ENCODE measurements at regions not wholly inside any gene's neighbourhood (a gene's known extent, or its start where the extent isn't known, plus 50 kb on each side); places are given as distances from the start of the nearest gene placed in this dataset.

- TF ChIP-seq CTCF (IDR thresholded peaks at IDR 0.05; ENCODE audit: insufficient read depth, low read length) (no peak), REST (IDR thresholded peaks at IDR 0.05; ENCODE audit: insufficient replicate concordance, low read depth) (no peak), POLR2AphosphoS5 (IDR thresholded peaks at IDR 0.05; ENCODE audit: low read depth) (no peak), SPI1 (IDR thresholded peaks at IDR 0.05; ENCODE audit: borderline replicate concordance, low read depth) (no peak), GABPA (IDR thresholded peaks at IDR 0.05; ENCODE audit: low read depth) (no peak)
Measured at GRCh38 chr2:67039517-67040103, 357.5 kb upstream of the ETAA1 start.
